ENCODE measurements at regions not wholly inside any gene's neighbourhood (a gene's known extent, or its start where the extent isn't known, plus 50 kb on each side); places are given as distances from the start of the nearest gene placed in this dataset.
"Not testable (repeated sequence)": the region's sequence is repeated elsewhere in the genome, so short reads cannot be mapped to it uniquely, and the experiment has no call there.

DNA sequence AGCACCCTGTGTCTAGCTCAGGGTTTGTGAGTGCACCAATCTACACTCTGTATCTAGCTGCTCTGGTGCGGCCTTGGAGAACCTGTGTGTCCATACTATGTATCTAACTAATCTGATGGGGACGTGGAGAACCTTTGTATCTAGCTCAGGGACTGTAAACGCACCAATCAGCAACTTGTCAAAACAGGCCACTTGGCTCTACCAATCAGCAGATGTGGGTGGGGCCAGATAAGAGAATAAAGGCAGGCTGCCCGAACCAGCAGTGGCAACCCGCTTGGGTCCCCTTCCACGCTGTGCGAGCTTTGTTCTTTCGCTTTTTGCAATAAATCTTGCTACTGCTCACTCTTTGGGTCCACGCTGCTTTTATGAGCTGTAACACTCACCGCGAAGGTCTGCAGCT is 426.5 kb downstream of the NAF1 start:
- DNase-seq = not testable (repeated sequence)

DNA sequence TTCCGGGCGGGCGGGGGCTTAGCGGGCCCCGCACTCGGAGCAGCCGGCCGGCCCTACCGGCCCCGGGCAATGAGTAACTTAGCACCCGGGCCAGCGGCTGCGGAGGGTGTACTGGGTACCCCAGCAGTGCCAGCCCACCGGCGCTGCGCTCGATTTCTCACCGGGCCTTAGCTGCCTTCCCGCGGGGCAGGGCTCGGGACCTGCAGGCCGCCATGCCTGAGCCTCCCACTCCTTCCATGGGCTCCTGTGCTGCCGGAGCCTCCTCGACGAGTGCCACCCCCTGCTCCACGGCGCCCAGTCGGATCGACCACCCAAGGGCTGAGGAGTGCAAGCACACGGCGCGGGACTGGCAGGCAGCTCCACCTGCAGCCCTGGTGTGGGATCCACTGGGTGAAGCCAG is 427.1 kb downstream of the NAF1 start:
- not testable (repeated sequence) for DNase-seq

DNA sequence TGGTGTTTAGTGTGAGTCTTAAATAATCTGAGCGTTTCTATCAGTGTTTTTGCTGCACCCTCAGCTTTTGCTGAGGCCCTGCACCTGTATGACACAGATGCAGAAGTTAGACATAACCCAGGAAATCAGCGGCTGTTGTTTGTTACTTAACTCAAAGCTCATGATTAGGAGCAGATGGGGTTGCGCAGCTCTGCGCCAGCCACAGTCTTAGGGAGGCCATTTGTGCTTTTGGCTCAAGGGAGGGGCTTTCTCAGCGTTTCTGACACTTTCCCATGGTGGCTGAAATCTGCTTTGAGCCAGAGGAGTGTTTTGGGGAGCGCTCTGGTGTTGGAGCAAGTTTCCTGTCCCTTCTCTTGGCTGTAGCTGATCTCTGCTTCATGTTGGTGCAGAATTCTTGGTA is 433.8 kb downstream of the NAF1 start:
- no peak for DNase-seq

DNA sequence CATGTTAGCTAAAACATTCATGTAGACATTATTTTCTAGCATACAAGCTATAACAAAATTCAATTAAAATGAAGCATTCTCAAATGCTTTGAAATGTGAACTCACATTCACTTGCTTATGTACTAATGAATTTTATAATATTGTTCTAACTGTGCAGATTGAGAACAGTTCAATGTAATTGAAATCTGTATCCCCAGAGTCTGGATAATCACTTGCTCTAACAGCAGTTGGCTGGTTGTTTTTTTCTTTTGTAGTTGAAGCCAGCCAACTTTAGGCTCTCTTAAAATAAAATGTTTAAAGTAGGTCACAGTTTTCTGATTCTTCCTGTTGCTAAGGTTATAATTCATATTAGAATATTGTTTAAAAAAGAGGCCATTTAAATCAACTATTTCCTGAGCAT is 438.9 kb downstream of the NAF1 start:
- no peak for DNase-seq

DNA sequence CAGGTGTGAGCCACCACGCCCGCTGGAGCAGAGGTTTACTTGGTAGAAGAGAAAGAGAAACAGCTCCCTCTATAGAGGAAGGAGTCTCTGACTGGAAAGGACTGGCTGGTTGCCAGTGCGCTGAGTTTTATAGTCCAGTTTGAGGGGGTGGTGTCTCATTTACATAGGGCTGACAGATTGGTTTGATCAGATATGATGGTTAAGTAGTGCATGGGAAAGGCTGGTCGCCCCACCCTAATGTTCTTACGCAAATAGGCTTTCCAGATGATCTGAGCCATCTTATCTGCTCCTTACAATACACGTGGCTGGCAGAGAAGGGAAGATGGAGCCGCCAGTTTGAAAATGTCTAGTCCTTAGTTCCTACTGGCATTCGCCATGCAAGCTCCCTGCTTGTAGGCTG is 439.5 kb downstream of the NAF1 start:
- no peak for DNase-seq

DNA sequence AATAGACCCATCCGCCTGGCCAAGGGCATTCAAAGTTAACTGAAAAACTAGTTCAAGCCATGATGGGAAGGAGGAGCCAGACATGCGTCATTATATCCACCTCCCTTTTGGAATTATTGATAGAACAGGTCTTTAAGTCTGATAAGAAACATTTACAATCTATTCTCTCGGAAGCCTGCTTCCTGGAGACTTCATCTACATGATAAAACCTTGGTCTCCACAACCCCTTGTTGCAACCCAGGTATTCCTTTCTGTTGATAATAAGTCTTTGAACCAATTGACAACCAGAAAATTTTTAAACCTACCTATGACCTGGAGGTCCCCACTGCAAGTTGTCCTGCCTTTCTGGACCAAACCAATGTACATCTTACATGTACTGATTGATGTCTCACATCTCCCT is 451.3 kb downstream of the NAF1 start:
- no peak for DNase-seq

DNA sequence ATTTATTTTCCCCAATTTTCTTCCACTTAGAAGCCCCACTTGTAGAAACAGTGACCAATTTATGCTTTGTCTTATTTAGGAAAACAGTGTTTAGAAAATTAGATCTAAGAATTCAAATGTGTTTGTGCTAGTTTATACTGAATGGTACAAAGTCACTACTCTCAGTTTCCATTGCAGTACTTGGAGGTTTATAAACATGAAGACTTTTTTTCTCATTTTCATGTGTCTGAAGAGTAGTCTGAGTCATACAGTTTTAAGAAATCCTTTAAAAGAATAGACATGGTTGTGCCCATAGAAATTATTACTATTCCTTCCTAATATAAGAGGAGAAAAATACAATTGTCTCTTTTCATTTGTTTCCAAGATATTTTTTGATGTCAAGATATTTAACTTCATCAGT is 458.7 kb downstream of the NAF1 start:
- no peak for DNase-seq

DNA sequence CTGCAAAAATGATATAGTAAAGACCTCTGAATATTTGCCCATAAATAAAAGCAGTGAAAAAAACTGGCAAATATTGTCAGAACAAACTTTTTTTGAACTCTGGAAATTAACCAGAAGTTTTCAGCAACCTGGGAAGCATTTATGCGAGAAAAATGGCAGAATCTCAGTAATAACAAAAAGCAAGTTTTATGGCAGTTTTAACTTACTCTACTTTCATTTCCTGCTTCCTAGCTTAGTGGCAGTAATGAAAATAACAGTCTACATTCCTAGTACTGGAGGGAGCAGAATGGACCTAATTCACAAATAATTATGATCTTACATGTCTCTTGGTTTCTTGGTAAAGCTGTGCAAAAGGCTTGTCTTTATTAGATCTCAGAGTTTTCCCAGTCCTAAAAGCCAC is 460.1 kb downstream of the NAF1 start:
- DNase-seq = no peak

DNA sequence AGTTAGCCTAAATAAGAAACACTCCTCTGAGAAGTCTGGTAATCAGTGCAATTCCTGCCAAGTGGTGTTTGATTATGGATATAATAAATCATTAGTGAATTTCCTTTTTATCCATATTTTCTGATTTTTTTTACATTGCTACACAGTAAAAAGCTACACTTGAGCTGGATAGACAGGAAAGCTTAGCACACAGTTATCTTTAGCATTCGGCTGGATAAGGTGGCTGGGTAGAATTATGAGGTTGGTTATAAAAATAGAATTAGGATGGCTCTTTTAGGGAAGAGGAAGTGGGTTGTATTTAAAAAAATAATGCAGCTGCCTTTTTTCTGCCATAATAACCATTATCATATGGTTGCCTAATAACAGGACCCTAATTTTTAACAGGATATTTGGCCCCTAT is 460.6 kb downstream of the NAF1 start:
- DNase-seq = no peak

DNA sequence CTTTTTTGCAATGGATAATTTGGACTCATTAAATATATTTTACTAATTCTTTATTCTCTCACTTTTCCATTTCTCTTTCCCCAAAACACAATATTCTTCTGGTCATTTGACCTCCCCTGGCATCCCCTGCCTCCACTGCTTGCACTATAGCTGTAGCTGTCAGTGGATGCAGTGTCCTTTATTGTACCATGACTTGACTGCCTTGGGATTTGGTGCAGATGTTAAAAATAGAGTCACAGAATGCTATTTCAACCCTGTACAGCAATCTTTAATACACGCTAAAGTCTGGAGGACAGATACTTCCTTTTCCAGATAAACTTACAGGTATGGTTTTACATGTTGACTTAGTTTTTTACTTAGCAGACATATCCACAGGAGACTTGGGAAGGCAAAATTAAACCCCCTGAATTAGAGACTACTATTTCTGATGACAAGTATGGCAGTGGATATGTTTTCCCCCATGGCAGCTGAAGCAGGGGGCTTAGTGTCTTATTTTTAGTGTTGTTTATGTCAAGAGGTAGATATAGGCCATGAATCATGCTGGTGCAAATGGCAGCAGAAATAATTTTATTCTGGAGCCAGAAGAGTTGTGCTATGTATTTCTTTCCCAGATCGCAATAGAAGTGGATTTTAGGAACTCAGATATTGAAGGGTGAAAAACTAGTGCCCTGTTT is 461.4 kb downstream of the NAF1 start:
- DNase-seq = no peak

DNA sequence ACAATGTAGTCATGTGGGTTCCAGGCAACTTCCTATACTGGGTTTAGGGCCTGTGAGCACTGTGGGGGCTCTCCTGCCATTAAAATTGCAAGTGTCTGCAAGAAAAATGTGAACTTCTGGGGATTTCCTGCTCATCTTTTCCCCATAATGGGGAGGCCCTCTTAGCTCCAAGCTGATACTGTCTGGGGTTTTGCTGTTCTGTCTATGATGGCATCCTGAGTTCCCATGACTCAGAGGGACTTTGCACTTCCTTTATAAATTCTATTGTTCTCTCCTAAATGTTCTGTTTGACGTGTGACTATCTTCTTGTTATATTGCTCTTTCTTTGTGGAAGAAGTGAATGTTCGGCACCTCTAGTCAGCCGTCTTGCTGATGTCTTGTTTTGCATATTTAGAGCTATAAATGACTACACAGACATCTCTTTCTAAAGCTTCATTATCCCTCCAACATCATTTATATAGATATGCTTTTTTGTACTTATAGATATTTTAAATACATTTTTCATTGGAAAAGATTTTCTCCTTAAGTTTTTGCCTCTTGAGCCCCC is 465.8 kb downstream of the NAF1 start:
- no peak for DNase-seq

DNA sequence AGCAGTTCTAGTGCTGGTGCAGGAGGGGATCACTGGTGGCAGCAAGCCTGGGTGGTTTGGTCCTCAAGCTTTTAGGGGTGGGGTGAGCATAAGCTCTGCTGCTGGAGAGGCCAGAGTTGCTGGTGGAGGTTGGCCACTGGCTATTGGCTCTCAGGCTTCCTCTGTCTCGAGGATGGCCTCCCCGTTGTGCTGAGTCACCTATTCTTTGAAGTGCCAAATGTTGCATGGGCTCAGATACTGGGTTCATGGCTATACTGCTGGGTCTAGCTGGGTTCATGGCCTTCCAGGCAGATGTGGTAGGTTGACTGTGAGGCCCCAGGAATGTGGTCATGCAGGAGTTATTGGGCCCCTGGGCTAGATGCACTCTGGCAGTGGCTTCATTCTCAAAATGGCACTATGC is 466.3 kb downstream of the NAF1 start:
- no peak for DNase-seq

DNA sequence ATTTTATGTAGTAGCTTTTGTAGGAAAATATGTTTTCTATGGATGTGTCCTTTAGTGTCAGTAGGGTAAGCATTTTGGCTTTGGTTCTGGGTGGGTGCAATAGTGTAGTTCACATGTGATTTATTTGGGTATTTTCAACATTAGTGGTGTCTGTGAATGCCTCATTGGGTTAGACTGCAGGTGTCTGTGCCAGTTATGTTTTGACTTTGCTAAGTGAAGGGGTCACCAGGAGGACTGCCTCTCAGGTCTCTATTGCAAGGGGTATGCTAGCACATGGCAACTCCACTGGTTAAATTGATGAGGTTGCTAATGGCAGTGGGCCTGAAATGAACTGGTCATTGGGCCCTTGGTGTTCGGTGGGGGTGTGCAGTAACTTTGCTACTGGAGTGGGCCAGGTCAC is 467.1 kb downstream of the NAF1 start:
- DNase-seq = no peak

DNA sequence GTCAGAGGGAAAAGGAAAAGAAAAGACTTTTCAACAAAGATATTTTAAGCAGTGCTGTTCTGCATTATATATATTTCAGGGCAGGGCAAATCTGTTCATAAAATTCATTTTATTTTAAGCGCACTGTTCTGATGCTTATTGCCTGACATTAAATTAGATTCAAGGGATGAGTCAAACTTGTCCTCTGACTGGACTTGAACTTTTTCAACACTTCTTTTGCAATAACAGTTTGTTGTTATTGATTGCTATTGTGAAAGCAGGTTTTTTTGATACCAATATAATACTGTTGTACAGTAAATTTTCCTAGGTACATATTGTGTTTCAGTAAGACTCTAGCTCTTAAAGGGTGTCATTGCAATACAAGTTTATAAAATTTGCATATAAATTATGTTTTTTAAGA is 481.3 kb downstream of the NAF1 start:
- DNase-seq = no peak

DNA sequence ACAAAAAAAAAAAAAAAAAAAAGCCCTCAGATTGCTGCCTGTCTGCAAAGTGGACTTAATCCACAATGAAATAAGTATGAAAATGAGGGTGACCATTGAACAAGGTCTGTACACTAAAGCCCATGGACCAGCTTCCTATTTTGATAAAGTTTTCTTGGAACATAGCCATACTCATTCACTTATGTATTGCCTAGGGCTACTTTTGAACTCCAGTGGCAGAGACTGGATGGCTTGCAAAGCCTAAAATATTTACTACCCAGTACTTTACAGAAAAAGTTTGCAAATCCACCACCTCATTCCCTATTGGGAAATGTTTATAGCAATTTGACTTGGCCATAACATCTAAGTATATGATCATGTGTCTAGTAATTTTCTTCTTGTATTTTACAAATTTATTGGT is 481.7 kb downstream of the NAF1 start:
- DNase-seq = no peak

DNA sequence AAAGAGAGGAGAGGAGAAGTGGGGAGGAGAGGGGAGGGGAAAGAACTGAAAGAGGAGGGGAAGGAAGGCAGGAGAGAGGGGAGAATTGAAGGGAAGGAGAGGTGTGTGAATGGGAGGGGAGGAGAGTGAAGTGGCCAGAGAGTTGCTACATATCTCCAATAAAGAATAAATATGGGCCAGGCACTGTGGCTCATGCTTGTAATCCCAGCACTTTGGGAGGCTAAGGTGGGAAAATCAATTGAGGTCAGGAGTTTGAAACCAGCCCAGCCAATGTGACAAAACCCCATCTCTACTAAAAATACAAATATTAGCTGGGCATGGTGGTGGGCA is 482.4 kb downstream of the NAF1 start:
- no peak for DNase-seq

DNA sequence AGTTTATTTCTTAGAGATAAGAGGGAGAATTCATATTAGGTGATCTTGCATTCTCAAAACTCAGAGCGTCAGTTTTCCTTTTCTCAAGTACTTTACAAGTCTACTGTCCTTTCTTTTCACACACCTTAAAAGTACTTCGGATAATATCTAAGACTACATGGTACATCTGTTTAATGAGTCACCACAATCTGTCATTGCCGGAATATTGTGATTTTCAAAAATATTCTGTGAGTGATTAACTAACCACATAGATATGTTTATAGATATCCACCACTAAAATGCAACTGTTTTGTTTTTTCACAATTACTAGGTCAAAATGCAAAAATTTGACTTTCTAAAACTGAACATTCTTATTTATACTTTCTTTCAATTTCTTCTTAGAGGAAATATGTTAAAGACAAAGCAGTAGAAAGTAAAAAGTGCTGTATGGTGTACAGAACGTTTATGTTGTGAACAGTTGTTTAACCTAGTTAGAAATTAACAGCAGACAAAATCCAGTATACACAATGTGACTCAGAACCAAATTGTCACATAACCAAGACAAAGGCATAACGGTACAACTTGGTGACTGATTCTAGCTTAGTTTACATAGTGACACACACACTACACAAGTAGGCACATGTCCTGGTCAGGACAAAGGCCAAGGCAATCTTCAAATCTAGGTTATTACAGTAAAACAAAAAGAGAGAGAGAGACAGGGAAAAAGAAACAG is 482.9 kb downstream of the NAF1 start:
- no peak for DNase-seq

DNA sequence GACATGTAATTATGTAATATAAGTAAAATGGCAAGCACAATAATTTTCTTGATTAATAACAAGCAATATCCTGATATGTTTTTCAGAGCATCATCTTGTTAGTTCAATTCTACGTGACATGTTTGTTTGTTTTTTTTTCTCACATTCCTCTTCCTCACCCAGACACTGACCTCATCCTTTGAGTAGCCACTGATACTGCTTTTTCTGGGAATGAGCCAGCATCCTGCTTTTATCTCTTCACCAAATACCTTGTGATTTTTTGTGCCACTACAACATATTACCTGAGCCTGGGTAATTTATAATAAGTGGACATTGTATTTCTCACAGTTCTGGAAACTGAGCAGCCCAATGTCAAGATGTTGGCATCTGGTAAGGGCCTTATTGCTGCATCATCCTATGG is 484.0 kb downstream of the NAF1 start:
- DNase-seq = no peak

DNA sequence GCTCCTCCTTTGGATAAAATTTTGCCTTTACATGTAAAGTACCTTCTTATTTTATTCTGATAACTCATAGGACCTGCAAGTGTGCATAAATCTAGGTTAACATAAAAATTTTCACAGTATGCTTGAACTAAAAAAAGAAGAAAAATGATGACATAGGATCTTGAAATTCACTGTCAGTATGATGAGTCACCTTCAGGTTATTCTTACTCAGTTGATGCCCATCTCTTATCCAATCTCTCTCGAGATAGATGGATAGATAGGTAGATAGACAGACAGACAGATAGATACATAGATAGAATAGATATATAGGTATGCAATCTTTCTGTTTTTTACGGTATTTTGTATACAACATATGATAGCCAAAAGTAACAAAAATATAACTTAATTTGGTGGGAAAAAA is 485.5 kb downstream of the NAF1 start:
- no peak for DNase-seq

DNA sequence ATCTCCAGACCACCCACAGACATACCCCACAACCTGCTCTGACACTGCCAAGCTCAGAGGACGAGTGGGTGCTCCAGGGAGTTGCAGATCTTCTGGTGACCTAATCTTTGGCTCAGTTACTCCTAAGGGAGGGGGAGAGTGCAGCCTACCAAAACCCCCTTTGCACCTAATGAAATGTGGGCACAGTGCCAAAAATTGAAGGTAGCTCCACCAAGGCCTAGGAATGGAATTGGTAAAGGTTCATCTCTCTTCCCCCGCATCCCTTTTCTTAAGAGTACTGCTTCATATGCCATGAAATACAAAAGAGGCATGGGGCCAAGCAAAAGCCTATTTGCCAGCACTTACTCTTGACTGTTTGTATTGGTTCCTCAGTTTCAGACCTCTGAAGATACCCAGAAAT is 491.0 kb downstream of the NAF1 start:
- DNase-seq = no peak

DNA sequence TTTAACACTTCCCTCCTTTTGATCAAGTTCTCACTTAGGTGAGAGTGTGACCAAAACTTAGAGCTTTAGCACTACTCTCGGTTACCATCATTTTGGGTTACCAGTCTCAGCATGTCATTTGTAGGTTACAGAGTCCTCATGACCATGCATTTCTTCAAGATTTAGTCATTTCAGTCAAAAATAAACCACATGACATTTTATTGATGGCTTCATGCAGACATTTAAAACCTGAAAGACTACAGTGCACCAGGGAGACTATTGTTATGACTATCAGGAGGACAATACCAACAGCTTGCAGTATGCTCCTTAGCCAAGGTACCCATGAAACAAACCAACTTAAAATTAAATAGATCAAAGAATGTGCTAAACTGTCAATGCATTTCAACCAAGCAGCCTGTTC is 498.1 kb upstream of the FSTL5 start:
- no peak for DNase-seq

DNA sequence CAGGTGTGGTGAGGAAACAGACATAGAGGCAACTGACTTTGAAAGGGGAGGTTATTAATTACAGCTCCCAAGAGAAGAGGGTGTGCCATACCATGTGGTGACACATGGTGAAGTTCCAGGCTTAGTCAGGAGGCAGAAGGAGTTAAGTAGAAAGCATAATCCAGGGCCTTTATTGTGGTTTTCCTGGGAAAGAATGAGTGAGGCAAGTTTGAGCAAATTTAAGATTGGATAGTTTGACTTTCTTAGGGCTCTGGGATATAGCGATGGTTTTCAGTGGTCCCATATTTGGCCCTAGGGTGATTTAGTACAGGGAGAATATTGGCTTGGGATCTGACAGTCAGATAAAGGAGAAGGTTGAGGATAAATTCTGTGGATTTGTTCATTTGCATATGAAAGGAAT is 495.9 kb upstream of the FSTL5 start:
- DNase-seq = no peak

DNA sequence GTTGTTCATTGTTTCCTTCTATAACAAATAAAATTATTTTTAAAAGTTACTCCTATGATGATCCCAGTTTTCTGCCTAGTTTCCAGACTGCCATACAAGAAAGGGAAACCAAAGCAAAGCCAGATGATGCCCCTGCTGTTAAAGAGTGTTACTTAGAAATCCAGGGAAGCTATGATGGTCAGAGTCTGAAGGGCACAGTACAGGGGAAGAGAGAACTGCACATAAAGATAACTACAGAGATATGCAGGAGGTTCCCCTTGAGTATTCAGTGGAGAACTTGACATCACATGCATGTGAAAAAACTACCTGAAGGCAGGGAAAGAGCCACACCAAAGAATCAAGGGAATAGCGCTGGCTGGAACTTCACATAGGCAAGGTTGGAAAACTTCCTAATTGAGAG is 494.2 kb upstream of the FSTL5 start:
- DNase-seq = no peak
